ENCODE measurements at regions not wholly inside any gene's neighbourhood (a gene's known extent, or its start where the extent isn't known, plus 50 kb on each side); places are given as distances from the start of the nearest gene placed in this dataset.

DNA sequence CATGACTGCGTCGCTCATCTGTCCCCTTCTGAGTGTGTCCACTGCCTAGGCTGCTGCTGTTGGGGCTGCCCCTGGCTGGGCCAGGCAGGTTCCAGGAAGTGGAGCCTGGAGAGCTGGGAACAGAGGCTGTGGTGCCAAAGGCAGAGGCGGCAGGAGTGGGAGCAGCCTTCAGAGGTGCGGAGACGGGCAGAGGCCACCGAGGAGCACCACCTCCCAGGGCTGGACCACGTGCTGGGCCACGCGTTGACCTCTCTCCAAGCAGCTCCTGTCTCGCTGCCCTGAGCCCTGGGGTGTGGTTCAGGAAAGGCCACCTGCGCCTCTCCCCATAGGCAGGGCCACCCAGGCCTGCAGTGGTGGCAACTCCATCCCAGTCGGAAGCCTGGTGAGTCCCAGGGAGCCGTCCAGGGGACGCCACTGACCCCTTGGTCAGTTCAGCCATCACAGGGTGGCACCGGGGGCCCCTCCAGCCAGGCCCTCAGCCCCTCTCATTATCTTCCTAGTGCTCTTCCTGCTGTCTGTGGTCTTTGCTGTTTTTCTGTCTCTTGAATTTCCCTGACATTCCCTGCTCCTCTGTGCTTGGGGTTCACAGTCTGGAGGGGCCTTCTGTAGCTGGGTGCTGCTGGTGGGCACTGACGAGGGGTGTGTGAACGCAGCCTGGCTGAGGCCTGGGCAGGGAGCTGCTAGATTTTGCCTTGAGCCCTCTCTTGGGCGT, 122.8 kb upstream of the HS6ST1 start:
- Histone ChIP-seq H3K27me3 (ENCODE audit: insufficient read depth, low read length) (no peaks in the 10 kb centered on the region), H3K9me3 (ENCODE audit: insufficient read depth, low read depth, low read length) (no peaks in the 10 kb centered on the region), H3K4me3 (ENCODE audit: low read length) (no peak overlapping the region), H3K36me3 (ENCODE audit: insufficient read depth, low read length) (no peaks in the 10 kb centered on the region), H3K9ac (ENCODE audit: low read depth, low read length) (no peak overlapping the region), H3K4me1 (ENCODE audit: insufficient read depth, low read length) (peaks cover 17% of the 10 kb centered on the region), H3K27ac (ENCODE audit: low read depth, low read length) (0 out of 2 replicates have a peak overlapping the region, but pooled peaks have one; percentile 6)
- WGBS = 95% methylated on average over 18 of the region's 18 CpGs

DNA sequence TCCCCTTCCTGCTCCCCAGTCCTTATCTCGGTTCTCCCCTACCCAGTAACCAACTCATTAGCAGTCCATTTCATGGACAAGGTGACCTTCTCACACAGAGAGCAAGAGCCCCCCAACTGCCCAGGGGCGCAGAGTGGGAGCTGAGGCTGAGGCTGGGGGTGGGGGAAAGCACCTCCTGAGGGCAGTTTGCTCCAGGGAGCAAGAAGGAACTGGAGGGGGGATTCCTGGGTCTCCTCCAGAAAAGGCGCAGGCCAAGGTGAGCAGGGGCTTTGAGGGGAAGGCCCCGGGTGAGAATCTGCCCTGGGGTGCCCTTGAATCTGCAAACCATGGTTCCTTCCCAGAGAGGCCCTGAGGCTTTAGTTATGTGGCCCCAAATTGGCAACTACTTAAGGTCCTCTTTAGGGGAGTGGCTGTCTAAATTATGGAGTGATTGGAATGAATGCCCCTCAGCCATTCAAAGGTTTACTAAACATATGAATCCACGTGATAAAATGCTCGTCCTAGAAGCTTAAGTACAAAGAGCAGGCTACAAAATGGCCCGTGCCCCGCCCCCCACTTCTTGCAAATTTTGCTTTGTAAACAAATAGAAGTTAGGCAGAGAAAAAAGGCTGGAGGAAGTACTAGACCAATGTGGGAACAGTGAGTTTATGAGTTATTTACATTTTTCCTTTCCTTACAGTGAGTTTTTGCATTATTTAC, 123.5 kb upstream of the HS6ST1 start:
- Histone ChIP-seq H3K27me3 (ENCODE audit: insufficient read depth, low read length) (no peaks in the 10 kb centered on the region), H3K4me1 (ENCODE audit: insufficient read depth, low read length) (peaks cover 17% of the 10 kb centered on the region), H3K36me3 (ENCODE audit: insufficient read depth, low read length) (no peaks in the 10 kb centered on the region), H3K9me3 (ENCODE audit: insufficient read depth, low read depth, low read length) (no peaks in the 10 kb centered on the region), H3K27ac (ENCODE audit: low read depth, low read length) (peak overlapping the region; percentile 6; the same call in 1 of the 2 replicates), H3K4me3 (ENCODE audit: low read length) (no peak overlapping the region), H3K9ac (ENCODE audit: low read depth, low read length) (no peak overlapping the region)
- 43% methylated on average over 8 of the region's 8 CpGs for WGBS

DNA sequence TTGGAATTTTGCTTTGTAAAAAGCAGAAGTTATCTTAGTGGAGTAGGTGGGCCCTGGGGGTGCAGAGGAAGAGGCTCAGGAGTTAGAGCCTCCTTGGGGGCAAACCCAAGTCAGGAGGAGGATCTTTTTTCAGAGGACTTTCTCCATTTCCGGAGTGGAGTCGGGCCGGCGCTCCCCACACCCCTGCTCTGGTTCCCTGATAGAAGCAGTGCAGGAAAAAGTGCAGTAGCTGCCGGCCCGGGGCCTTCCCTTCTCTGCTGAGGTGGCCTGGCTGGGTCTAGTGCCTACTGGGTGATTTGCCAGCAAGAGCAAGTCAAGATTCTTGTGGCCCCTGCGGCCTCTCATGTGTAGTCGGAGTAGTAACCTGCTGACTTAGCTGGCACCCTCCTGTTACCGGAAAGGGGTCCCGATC, 124.2 kb upstream of the HS6ST1 start:
- 40% methylated on average over 10 of the region's 10 CpGs for WGBS
- Histone ChIP-seq H3K36me3 (ENCODE audit: insufficient read depth, low read length) (no peaks in the 10 kb centered on the region), H3K27me3 (ENCODE audit: insufficient read depth, low read length) (no peaks in the 10 kb centered on the region), H3K4me3 (ENCODE audit: low read length) (no peak overlapping the region), H3K27ac (ENCODE audit: low read depth, low read length) (peak overlapping the region; percentile 40), H3K9me3 (ENCODE audit: insufficient read depth, low read depth, low read length) (no peaks in the 10 kb centered on the region), H3K9ac (ENCODE audit: low read depth, low read length) (0 out of 2 replicates have a peak overlapping the region, but pooled peaks have one; percentile 26), H3K4me1 (ENCODE audit: insufficient read depth, low read length) (peaks cover 17% of the 10 kb centered on the region)

DNA sequence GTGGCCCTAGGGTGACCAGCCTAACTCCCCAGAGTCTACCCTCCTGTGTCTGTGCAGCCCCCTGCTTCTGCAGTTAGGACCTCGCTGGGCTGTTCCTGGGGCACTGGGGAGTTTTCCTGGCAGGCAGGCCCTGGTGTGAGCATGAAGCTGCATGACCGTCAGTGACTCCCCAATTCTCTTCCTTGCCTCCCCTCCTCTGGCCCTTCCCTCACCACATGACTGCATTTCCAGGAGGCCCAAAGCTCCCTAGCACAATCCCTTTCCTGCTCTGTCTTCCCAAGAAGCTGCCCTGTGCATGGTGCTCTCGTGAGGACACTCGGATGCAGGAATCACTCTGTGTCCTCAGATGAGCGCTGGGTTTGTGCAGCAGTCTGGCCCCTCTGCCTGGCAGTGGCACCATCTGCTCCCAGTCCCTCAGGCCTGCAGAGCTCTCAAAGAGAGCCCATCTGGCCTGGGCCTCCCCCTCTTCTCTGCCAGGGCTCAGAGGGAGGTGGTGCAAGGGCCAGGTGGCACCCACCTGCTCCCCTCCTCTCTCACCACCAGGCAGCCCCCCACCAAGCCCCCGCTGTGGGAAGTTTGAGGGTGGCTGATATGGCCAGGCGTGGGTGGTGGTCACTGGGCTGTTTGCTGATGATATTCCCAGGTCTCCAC, 125.6 kb upstream of the HS6ST1 start:
- Histone ChIP-seq H3K9ac (ENCODE audit: low read depth, low read length) (no peak overlapping the region), H3K4me1 (ENCODE audit: insufficient read depth, low read length) (peaks cover 17% of the 10 kb centered on the region), H3K27me3 (ENCODE audit: insufficient read depth, low read length) (no peaks in the 10 kb centered on the region), H3K27ac (ENCODE audit: low read depth, low read length) (no peak overlapping the region), H3K9me3 (ENCODE audit: insufficient read depth, low read depth, low read length) (no peaks in the 10 kb centered on the region), H3K4me3 (ENCODE audit: low read length) (no peak overlapping the region), H3K36me3 (ENCODE audit: insufficient read depth, low read length) (no peaks in the 10 kb centered on the region)
- 93% methylated on average over 7 of the region's 7 CpGs for WGBS

DNA sequence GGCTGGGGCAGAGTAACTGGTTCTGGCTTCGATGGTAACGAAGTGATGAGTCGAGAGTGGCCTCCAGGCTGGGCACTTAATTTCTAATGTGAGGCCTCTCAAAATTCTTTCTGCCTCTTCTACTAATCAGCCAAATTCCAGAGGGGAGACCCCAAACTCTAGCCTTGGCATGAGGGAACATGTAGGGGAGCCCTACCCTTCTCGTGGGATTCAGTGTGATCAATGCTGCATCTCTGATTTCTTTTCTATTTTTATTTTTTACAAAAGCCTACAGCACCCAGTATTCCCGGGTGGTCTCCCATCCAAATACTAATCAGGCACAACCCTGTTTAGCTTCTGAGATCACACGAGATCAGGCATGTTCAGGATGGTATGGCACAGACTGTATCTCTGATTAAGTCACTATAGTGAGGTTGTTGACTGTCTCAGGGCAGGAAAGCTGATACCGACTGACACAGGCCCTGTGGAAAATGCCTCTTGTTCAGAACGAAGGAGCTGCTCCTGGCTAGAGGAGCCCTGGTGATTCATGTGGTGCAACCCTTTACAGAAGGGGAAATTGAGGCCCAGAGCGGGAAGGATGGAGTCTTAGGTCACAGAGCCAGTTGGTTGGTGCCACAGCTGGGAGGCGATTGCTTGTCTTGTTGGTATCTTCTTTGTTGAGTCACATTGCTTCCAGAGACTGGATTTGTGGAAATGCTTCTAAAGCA, 126.3 kb upstream of the HS6ST1 start:
- peaks cover 17% of the 10 kb centered on the region for H3K4me1 ChIP-seq (ENCODE audit: insufficient read depth, low read length)

DNA sequence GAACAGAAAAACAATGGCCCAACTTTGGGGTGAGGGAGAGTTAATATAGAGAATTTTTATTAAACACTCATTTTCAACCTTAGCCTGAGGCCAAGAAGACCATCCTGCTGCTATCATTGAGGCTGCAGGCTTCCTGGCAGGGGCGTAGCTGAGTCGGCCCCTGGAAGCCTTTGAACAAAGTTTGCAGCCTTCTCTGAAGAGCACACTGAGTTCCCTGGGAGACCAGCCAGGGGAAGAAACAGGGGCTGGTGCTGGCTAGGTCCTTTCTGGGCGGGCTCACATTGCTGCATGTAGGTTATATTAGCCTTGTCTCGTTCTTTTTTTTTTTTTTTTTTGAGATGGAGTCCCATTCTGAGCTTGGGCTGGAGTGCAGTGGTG, 126.8 kb upstream of the HS6ST1 start:
- WGBS = 85% methylated on average over 4 of the region's 4 CpGs
- H3K9ac ChIP-seq (ENCODE audit: low read depth, low read length) = no peak overlapping the region

More for the DNA sequence above, 126.3 kb upstream of the HS6ST1 start:
- Histone ChIP-seq H3K9ac (ENCODE audit: low read depth, low read length) (no peak overlapping the region), H3K36me3 (ENCODE audit: insufficient read depth, low read length) (no peaks in the 10 kb centered on the region), H3K27me3 (ENCODE audit: insufficient read depth, low read length) (no peaks in the 10 kb centered on the region), H3K4me3 (ENCODE audit: low read length) (no peak overlapping the region), H3K27ac (ENCODE audit: low read depth, low read length) (no peak overlapping the region), H3K9me3 (ENCODE audit: insufficient read depth, low read depth, low read length) (no peaks in the 10 kb centered on the region)
- 88% methylated on average over 10 of the region's 10 CpGs for WGBS

DNA sequence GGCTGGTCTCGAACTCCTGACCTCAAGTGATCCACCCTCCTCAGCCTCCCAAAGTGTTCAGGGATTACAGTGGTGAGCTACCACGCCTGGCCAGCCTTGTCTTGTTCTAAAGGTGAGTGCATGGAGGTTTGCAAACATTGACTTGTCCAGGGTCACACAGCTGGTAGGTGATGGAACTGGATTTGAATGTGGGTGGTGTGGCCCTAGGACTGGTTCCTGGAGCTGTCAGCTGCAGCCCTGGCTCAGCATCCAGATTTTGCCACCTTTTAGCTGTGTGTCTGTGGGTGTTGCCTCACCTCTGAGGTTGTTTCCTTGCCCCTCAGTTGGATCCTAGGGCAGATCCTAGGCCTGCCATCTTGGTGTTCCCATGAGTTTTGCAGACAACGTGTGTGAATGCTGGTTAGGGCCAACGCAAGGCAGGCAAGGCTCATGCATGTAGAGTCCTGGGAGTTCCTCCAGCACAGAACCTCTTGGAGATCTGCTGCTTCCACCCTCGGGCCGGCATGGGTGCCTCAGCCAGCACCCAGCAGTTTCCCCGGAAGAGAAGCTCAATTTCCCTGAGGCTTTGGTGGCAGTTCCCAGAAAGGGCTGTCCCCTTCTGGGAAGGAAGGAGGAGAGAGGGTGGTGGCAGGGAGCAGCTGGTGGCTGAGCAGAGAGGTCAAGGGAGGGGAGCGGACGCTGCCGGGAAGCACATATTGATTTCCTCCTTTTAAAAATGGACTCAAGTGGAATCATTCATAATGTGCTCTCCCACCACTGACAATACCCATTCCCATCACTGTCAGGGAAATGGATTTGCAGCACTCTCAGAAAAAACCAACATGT, 127.6 kb upstream of the HS6ST1 start:
- WGBS = 95% methylated on average over 10 of the region's 10 CpGs
- Histone ChIP-seq H3K27ac (ENCODE audit: low read depth, low read length) (no peak overlapping the region), H3K27me3 (ENCODE audit: insufficient read depth, low read length) (no peaks in the 10 kb centered on the region), H3K4me3 (ENCODE audit: low read length) (no peak overlapping the region), H3K4me1 (ENCODE audit: insufficient read depth, low read length) (peaks cover 17% of the 10 kb centered on the region), H3K9ac (ENCODE audit: low read depth, low read length) (no peak overlapping the region), H3K9me3 (ENCODE audit: insufficient read depth, low read depth, low read length) (no peaks in the 10 kb centered on the region), H3K36me3 (ENCODE audit: insufficient read depth, low read length) (no peaks in the 10 kb centered on the region)

More for the DNA sequence above, 126.8 kb upstream of the HS6ST1 start:
- peaks cover 17% of the 10 kb centered on the region for H3K4me1 ChIP-seq (ENCODE audit: insufficient read depth, low read length)
- no peaks in the 10 kb centered on the region for H3K9me3 ChIP-seq (ENCODE audit: insufficient read depth, low read depth, low read length)
- no peaks in the 10 kb centered on the region for H3K27me3 ChIP-seq (ENCODE audit: insufficient read depth, low read length)
- no peak overlapping the region for H3K4me3 ChIP-seq (ENCODE audit: low read length)
- H3K36me3 ChIP-seq (ENCODE audit: insufficient read depth, low read length) = no peaks in the 10 kb centered on the region
- no peak overlapping the region for H3K27ac ChIP-seq (ENCODE audit: low read depth, low read length)

DNA sequence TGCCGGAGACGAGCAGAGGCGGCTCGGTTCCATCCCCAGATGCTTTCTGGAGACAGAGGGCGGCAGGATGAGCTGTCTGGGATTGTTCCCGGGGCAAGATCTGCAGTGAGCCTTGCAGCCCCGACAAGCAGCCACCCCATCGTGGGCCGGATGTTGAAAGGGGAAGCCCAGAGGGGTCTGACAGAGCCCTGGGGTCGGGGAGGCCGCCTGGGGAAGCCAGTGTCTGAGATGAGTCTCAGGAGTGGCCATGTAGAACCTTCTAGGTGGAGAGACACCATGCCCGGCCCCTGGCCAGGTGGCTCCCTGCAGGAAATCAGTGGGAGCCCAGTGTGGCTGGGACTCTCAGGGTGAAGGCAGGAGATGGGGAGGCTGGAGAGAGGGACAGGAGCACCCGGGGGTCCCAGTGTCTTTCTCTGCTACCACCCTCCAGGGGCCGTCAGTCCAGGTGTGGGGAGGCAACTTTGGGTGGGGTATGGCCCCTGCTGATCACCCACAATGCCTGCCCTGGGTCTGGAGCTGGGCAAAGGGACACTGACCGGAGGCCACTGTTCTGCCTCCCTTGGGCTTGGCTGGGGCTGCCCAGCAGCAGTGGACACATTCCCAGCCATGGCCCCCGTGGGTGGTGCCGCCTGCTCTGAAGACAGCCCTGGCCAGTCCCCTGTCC, 128.3 kb upstream of the HS6ST1 start:
- Histone ChIP-seq H3K9me3 (ENCODE audit: insufficient read depth, low read depth, low read length) (no peaks in the 10 kb centered on the region), H3K4me1 (ENCODE audit: insufficient read depth, low read length) (peaks cover 13% of the 10 kb centered on the region), H3K27ac (ENCODE audit: low read depth, low read length) (no peak overlapping the region), H3K27me3 (ENCODE audit: insufficient read depth, low read length) (no peaks in the 10 kb centered on the region), H3K9ac (ENCODE audit: low read depth, low read length) (no peak overlapping the region), H3K4me3 (ENCODE audit: low read length) (no peak overlapping the region), H3K36me3 (ENCODE audit: insufficient read depth, low read length) (no peaks in the 10 kb centered on the region)
- 91% methylated on average over 17 of the region's 17 CpGs for WGBS

DNA sequence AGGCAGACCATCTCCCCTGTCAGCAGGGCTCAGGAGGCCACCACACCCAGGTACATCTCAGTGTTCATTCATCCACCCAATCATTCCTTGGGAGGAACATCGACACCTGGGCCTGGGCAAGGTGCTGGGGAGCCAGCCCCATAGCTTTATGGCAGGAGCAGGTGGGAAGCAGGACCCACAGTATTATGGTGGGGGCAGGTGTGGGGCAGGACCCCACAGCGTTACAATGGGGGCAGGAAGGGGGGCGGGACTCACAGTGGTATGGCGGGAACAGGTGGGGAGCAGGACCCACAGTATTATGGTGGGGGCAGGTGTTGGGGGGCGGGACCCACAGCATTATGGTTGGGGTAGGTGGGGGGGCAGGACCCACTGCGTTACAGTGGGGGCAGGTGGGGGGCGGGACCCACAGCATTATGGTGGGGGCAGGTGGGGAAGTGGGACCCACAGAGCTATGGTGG, 128.9 kb upstream of the HS6ST1 start:
- Histone ChIP-seq H3K4me3 (ENCODE audit: low read length) (no peak overlapping the region), H3K9ac (ENCODE audit: low read depth, low read length) (no peak overlapping the region), H3K27ac (ENCODE audit: low read depth, low read length) (no peak overlapping the region), H3K9me3 (ENCODE audit: insufficient read depth, low read depth, low read length) (no peaks in the 10 kb centered on the region), H3K4me1 (ENCODE audit: insufficient read depth, low read length) (peaks cover 8% of the 10 kb centered on the region), H3K36me3 (ENCODE audit: insufficient read depth, low read length) (no peaks in the 10 kb centered on the region), H3K27me3 (ENCODE audit: insufficient read depth, low read length) (no peaks in the 10 kb centered on the region)
- 97% methylated on average over 6 of the region's 7 CpGs for WGBS
